Keratinocyte (primary cell): ENCODE measurements at regions not wholly inside any gene's neighbourhood (a gene's known extent, or its start where the extent isn't known, plus 50 kb on each side); places are given as distances from the start of the nearest gene placed in this dataset.

Source experiments
- CTCF ChIP-seq, 3 experiments: IDR thresholded peaks in 1 of 3; conservative IDR thresholded peaks in 1 of 3; optimal IDR thresholded peaks in 1 of 3; 2 replicates in 2 of 3; 3 replicates in 1 of 3; pipeline versions ENCODE3 to v1.5.1; 2011; ENCODE audit warnings: low read length in 3 of 3, mild to moderate bottlenecking in 3 of 3, moderate library complexity in 2 of 3, control low read depth in 1 of 3, inconsistent platforms in 1 of 3; ENCODE audit not compliant: insufficient read depth in 2 of 3; ENCODE audit errors: extremely low read depth in 1 of 3
- EZH2 ChIP-seq: IDR thresholded peaks from one replicate; pipeline ENCODE4 v1.6.1; 2012; ENCODE audit warnings: inconsistent platforms, mild to moderate bottlenecking, low read length, moderate library complexity

DNA sequence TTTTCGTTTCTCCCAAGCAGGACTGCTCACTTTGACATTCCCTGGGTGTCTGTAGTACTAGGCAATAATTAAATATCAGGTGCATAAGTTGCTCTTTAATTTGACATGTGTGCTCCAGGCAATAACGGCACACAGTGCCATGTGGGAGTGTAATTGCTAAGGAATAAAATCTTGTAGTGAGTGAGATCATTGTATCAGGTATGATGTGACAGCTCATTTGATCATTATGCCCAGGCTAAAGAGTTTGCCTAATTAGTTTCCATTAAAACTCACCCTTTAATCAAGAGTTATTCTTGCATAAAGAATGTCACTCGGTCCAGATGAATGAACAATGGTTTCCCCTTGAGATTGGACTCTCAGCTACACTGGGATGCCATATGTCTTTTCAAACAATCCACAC lies 220.0 kb downstream of the INSC start:
- TF ChIP-seq CTCF (optimal IDR thresholded peaks at IDR 0.05 in 1 of 3, IDR thresholded peaks at IDR 0.05 in 1 of 3, conservative IDR thresholded peaks at IDR 0.05 in 1 of 3; ENCODE audit: extremely low read depth in 1 of 3, insufficient read depth in 2 of 3, low read length in 3 of 3) (no peak), EZH2 (no peak)
